PC-9 (cell line): ENCODE measurements at regions not wholly inside any gene's neighbourhood (a gene's known extent, or its start where the extent isn't known, plus 50 kb on each side); places are given as distances from the start of the nearest gene placed in this dataset.

Experiments
- EZH2 ChIP-seq: fragments of 200-600 bp; sonication (generic); IDR thresholded peaks from 2 replicates; pipeline ENCODE4 v1.8.0; 2017; ENCODE audit warnings: antibody characterized with exemption, low read depth
- TF ChIP-seq, protein P1 (sequence below): fragments of 200-600 bp; sonication (generic); conservative IDR thresholded peaks from 2 replicates; pipeline ENCODE4 v1.6.1; 2017; ENCODE audit warnings: mixed run types, antibody characterized with exemption, mild to moderate bottlenecking, moderate library complexity

DNA sequence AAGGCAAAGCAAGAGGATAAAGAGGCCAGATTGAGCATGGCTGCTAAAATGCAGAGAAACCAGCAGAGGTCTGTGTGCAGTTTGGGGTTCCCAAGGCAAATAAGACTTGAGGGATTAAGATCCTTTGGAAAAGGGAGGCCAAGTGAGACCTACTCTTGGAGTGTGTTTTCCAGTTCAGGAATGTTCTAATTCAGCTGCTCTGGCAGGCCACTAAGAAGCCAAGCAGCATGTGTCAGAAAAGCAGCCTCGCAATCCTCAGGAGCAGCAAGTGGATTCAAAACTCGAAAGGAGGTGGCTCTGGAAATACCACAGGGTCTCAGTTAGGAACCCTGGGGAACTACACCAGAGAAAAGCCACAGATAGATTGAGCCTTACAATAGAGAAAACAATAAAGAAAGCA, 569.2 kb downstream of the METTL4 start:
- TF ChIP-seq, protein P1, sequence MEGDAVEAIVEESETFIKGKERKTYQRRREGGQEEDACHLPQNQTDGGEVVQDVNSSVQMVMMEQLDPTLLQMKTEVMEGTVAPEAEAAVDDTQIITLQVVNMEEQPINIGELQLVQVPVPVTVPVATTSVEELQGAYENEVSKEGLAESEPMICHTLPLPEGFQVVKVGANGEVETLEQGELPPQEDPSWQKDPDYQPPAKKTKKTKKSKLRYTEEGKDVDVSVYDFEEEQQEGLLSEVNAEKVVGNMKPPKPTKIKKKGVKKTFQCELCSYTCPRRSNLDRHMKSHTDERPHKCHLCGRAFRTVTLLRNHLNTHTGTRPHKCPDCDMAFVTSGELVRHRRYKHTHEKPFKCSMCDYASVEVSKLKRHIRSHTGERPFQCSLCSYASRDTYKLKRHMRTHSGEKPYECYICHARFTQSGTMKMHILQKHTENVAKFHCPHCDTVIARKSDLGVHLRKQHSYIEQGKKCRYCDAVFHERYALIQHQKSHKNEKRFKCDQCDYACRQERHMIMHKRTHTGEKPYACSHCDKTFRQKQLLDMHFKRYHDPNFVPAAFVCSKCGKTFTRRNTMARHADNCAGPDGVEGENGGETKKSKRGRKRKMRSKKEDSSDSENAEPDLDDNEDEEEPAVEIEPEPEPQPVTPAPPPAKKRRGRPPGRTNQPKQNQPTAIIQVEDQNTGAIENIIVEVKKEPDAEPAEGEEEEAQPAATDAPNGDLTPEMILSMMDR: no peak
- no peak for TF ChIP-seq EZH2
